Ammon's horn (tissue), 1 donor: ENCODE measurements at regions not wholly inside any gene's neighbourhood (a gene's known extent, or its start where the extent isn't known, plus 50 kb on each side); places are given as distances from the start of the nearest gene placed in this dataset.

Experiments used
- DNase-seq: peaks from one replicate; pipeline ENCODE4 v3.0.0-alpha.2; 2016; ENCODE audit warnings: low spot score

- DNase-seq = no peak
Observed at GRCh38 chr2:239518286-239519088, 117.7 kb upstream of the HDAC4 start.

GRCh38 chr2:239517686-239518085, 116.9 kb upstream of the HDAC4 start:
- DNase-seq = no peak

GRCh38 chr2:239516954-239517305, 116.1 kb upstream of the HDAC4 start:
- no peak for DNase-seq

- no peak for DNase-seq
Observed at GRCh38 chr2:239516286-239516953, 115.6 kb upstream of the HDAC4 start.

- no peak for DNase-seq
Observed at GRCh38 chr2:239514754-239515530, 114.1 kb upstream of the HDAC4 start.

GRCh38 chr2:239512054-239512453, 111.2 kb upstream of the HDAC4 start:
- DNase-seq = no peak

GRCh38 chr2:239509373-239510143, 108.7 kb upstream of the HDAC4 start:
- no peak for DNase-seq

- DNase-seq = no peak
Observed at GRCh38 chr2:239508261-239508660, 107.4 kb upstream of the HDAC4 start.

- DNase-seq = no peak
Observed at GRCh38 chr2:239507576-239508258, 106.9 kb upstream of the HDAC4 start.

- DNase-seq = no peak
Observed at GRCh38 chr2:239506961-239507360, 106.1 kb upstream of the HDAC4 start.

GRCh38 chr2:239506101-239506857, 105.5 kb upstream of the HDAC4 start:
- DNase-seq = no peak

- no peak for DNase-seq
Observed at GRCh38 chr2:239504643-239505235, 103.9 kb upstream of the HDAC4 start.

GRCh38 chr2:239502430-239503186, 101.8 kb upstream of the HDAC4 start:
- DNase-seq = no peak

GRCh38 chr2:239500574-239501550, 100.0 kb upstream of the HDAC4 start:
- no peak for DNase-seq

GRCh38 chr2:239499726-239500573, 99.1 kb upstream of the HDAC4 start:
- peak; percentile 32 for DNase-seq

GRCh38 chr2:239498981-239499634, 98.3 kb upstream of the HDAC4 start:
- no peak for DNase-seq

- DNase-seq = no peak
Observed at GRCh38 chr2:239498576-239498975, 97.8 kb upstream of the HDAC4 start.
